M059J (cell line): ENCODE measurements at regions not wholly inside any gene's neighbourhood (a gene's known extent, or its start where the extent isn't known, plus 50 kb on each side); places are given as distances from the start of the nearest gene placed in this dataset.
"Not testable (repeated sequence)": the region's sequence is repeated elsewhere in the genome, so short reads cannot be mapped to it uniquely, and the experiment has no call there.

Experiments used
- DNase-seq: peaks from one replicate; pipeline ENCODE4 v3.0.0-alpha.2; 2012; ENCODE audit warnings: low read depth

DNA sequence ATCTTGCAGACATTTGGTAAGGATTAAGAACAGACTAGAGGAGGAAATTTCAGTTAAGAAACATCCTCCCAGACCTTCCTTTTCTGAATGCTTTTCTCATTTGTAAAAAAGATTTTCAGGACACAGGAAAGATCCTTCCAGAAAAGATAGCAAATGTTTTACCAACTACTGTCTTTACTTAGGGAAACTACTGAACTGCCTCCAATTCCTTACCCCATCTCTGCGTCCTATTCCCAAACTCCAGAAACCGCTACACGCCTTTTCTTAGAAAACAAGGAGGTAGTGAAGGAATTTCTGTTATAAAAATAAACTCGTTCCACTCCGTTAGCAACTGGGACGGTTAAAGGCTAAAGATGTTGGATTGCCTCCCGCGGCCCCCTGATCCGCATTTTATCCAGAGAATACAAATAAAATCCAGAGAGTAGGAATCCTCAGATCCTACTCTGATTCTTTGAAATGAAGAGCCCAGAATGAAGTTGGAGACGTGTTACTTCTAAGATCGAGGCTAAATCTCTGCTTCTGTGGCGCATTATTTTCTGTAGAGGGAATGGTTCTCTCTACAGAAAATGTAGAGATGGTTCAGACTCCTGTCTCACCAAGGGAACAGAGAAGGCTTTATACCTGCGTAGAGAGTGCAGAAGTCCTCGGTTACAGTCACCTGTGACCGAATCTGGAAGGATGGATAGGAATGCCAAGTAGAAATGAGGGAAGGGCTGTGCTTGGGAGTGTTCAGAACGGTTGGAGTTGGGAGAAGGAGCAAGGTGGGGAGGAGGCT, 133.0 kb downstream of the GPX5 start:
- DNase-seq: peak; percentile 17

- DNase-seq: no peak
Measured at GRCh38 chr6:28659250-28659566, 133.5 kb downstream of the GPX5 start.

- DNase-seq: no peak
Measured at GRCh38 chr6:28661097-28661713, 135.5 kb downstream of the GPX5 start.

- DNase-seq: no peak
Measured at GRCh38 chr6:28664870-28665396, 139.3 kb downstream of the GPX5 start.

DNA sequence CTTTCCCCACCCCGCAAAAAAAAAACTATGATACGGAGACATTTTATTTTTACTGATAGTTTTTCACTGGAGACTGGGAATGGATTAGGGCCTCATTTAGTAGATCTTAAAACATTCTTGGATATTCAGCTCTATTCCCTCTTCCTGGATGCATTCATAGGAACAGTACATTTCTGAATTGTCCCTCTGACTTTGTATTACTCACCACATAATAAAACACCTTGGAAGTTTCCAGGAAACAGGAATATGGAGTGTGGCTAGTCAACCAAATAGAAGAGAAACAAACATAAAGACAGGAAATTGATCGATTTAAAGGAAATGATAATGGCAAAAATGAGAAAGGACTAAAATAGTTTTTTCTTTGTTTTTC, 147.7 kb downstream of the GPX5 start:
- no peak for DNase-seq

DNA sequence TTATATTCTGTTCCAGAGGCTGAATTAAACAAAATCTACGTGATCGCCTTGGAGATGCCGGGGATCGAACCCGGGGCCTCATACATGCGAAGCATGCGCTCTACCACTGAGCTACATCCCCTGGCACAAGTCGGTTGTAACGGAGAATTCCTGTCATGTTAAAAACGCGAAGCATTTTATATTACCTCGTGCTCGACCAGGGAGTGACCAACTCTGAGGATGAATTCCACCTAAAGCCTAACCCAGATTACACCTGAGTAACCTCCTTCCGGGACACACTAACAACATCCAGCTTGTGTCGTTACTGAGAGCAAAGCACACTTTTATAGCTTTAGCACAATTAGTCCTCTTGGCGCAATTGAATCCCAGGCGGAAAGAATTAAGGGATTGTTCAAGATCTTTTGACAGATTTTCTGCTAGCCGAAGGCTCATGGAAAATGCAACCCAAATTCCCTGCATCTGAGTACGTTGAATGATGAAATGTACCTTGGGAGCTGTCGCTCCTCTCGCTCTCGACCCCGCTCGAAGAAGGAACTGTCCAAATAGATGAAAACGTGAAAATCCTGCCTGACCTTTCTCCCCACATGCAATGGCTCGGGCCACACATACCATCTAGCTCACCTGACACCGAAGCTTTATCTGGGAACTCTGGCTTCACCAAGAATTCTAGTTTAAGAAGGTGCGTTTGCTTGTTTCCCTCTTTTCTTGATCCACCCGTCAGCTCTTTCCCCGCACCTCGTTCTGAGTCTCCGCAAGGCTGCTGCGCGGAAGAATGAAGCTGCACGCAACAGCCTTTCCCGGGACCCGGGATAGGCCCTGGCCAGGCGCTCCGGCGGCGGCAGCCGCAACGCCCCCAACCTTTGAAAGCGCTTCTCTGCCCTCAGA, 148.3 kb downstream of the GPX5 start:
- peak; percentile 79 for DNase-seq

DNA sequence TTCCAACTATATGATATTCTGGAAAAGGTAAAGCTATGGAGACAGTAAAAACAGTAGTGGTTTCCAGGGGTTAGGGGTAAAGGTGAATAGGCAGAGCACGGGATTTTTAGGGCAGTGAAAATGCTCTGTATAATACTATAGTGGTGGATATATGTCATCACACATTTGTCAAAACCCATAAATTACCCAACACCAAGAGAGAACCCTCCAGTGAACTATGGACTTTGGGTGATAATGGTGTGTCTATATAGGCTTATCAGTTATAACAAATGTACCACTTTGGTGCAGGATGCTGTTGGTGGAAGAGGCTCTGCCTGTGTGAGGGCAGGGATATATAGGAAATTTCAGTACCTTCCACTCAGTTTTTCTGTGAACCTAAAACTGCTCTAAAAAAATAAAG, 149.9 kb downstream of the GPX5 start:
- no peak for DNase-seq

GRCh38 chr6:28682542-28682941, 156.9 kb downstream of the GPX5 start:
- no peak for DNase-seq

GRCh38 chr6:28682956-28683685, 157.4 kb downstream of the GPX5 start:
- DNase-seq: not testable (repeated sequence)

- peak; percentile 72 for DNase-seq
Measured at GRCh38 chr6:28683945-28684538, 158.4 kb downstream of the GPX5 start.

GRCh38 chr6:28685960-28686359, 160.3 kb downstream of the GPX5 start:
- peak; percentile 21 for DNase-seq

GRCh38 chr6:28686446-28687027, 160.9 kb downstream of the GPX5 start:
- DNase-seq: peak; percentile 78

- not testable (repeated sequence) for DNase-seq
Measured at GRCh38 chr6:28687309-28687981, 161.8 kb downstream of the GPX5 start.

- DNase-seq: not testable (repeated sequence)
Measured at GRCh38 chr6:28691991-28692390, 166.3 kb downstream of the GPX5 start.

GRCh38 chr6:28693033-28693750, 167.5 kb downstream of the GPX5 start:
- peak; percentile 22 for DNase-seq

DNA sequence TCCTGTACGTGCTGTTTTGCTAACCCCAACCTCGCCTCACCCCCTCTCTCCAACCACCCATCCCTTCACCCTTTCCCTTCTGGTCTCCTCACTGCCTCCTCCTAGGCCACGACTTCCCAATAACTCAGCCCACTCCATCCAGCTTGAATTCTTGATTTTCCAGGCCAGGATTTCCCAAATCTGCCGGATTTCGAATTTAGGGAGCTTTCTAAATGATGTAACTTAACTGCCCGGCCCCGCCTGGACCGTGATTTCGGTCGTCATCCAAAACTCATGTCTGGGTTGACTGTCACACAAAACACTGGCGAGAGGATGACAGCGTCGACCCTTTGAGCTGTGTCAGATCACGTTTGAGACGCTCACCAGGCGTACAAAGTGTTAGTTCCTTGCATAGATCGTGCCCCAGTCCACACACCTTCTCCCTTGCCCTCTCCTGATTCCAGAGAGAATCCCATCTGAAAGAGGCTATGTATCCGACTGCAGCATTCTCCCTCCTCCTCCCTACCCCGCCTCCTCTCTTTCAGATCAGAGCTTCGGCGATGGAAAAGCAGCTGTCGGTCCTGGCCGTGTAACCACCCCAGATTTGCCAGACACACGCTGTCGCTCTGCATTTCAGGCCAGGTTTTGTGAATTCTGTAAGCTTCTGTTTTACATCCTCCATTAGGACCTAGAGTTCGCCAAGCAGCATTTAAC, 168.2 kb downstream of the GPX5 start:
- DNase-seq: peak; percentile 27

DNA sequence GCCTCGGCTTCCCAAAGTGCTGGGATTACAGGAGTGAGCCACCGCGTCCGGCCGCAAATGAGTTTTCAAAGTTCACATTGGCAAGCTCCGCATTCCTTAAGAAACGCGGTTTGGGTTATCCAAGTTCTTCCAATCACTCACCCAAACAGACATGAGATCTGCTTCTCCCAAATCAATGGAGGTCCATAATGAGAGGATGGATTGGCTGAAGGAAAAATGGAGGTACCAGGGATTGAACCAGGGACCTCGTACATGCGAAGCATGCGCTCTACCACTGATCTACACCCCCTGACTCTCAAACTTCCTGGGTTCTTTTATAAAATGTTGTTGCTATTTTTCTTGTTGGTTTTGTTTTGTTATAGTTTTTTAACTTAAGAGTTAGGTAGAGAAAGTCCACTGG, 170.0 kb downstream of the GPX5 start:
- DNase-seq: peak; percentile 67

DNA sequence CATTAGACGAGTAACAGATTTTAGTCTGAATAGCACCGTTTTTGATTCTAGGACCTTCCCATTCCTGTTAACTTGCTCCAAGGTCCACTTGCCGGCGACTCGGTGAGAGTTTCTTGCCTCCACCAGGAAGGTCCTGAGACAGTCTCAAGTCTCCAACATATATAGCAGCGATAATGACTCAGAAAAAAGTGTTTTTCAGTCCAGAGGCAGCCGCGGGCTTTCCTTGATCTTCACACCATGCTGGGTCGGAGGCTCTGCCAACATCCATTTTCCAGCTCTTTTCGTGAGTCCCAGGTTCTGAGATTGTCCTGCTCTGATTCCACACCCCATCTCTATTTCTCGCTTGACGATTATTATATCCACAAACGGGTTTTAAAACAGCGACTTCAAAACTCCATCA, 170.5 kb downstream of the GPX5 start:
- peak; percentile 18 for DNase-seq

- no peak for DNase-seq
Measured at GRCh38 chr6:28696682-28697081, 171.0 kb downstream of the GPX5 start.
